HG03139 (cell line): ENCODE measurements at regions not wholly inside any gene's neighbourhood (a gene's known extent, or its start where the extent isn't known, plus 50 kb on each side); places are given as distances from the start of the nearest gene placed in this dataset.

Experiments
- ATAC-seq: cut with Tn5 transposase; IDR thresholded peaks from one replicate; pipeline ENCODE4 v1.9.1; 2021; ENCODE audit not compliant: unreplicated experiment

- no peak for ATAC-seq
Observed at GRCh38 chr10:129390147-129390546, 76.9 kb upstream of the MGMT start.

GRCh38 chr10:129390726-129391125 is 76.3 kb upstream of the MGMT start:
- ATAC-seq: no peak

GRCh38 chr10:129391464-129391863 is 75.6 kb upstream of the MGMT start:
- no peak for ATAC-seq

GRCh38 chr10:129392855-129393254 is 74.2 kb upstream of the MGMT start:
- ATAC-seq: no peak

GRCh38 chr10:129393812-129394211 is 73.2 kb upstream of the MGMT start:
- no peak for ATAC-seq

GRCh38 chr10:129394518-129395328 is 72.3 kb upstream of the MGMT start:
- ATAC-seq: no peak

- ATAC-seq: no peak
Observed at GRCh38 chr10:129396021-129396722, 70.9 kb upstream of the MGMT start.

GRCh38 chr10:129397198-129397974 is 69.7 kb upstream of the MGMT start:
- no peak for ATAC-seq

- ATAC-seq: no peak
Observed at GRCh38 chr10:129398711-129399141, 68.3 kb upstream of the MGMT start.

GRCh38 chr10:129400426-129400825 is 66.6 kb upstream of the MGMT start:
- no peak for ATAC-seq

- ATAC-seq: no peak
Observed at GRCh38 chr10:129402459-129402858, 64.6 kb upstream of the MGMT start.

- ATAC-seq: no peak
Observed at GRCh38 chr10:129404091-129404490, 63.0 kb upstream of the MGMT start.

GRCh38 chr10:129405389-129405788 is 61.7 kb upstream of the MGMT start:
- ATAC-seq: no peak

GRCh38 chr10:129410688-129411392 is 56.2 kb upstream of the MGMT start:
- ATAC-seq: no peak

- ATAC-seq: no peak
Observed at GRCh38 chr10:129411393-129411705, 55.7 kb upstream of the MGMT start.

- no peak for ATAC-seq
Observed at GRCh38 chr10:129411772-129412171, 55.3 kb upstream of the MGMT start.

- no peak for ATAC-seq
Observed at GRCh38 chr10:129413024-129413423, 54.0 kb upstream of the MGMT start.

GRCh38 chr10:129415215-129416140 is 51.6 kb upstream of the MGMT start:
- ATAC-seq: no peak

GRCh38 chr10:129416155-129416554 is 50.9 kb upstream of the MGMT start:
- no peak for ATAC-seq
